Hepatocyte (in vitro differentiated cells): ENCODE measurements at regions not wholly inside any gene's neighbourhood (a gene's known extent, or its start where the extent isn't known, plus 50 kb on each side); places are given as distances from the start of the nearest gene placed in this dataset.

ENCODE experiments used
- DNase-seq: peaks from one replicate; pipeline ENCODE4 v3.0.0-alpha.2; 2016; ENCODE audit warnings: low spot score
- H2AFZ ChIP-seq: fragments of 200-600 bp; sonication (generic); 2 replicates; pipeline ENCODE4 v1.6.0; 2016; ENCODE audit warnings: antibody characterized with exemption, mild to moderate bottlenecking
- H3K27ac ChIP-seq: fragments of 200-600 bp; sonication (generic); 2 replicates; pipeline ENCODE4 v1.5.1; 2016; ENCODE audit warnings: mild to moderate bottlenecking
- H3K27me3 ChIP-seq: fragments of 200-600 bp; sonication (generic); 2 replicates; pipeline ENCODE4 v1.6.1; 2016
- H3K36me3 ChIP-seq: fragments of 200-600 bp; sonication (generic); replicated peaks from 2 replicates; pipeline ENCODE4 v1.5.1; 2016; ENCODE audit warnings: low read depth; ENCODE audit not compliant: insufficient read depth
- H3K4me1 ChIP-seq: fragments of 200-600 bp; sonication (generic); 2 replicates; pipeline ENCODE4 v1.5.1; 2016; ENCODE audit warnings: mild to moderate bottlenecking, moderate library complexity; ENCODE audit not compliant: insufficient read depth
- H3K4me2 ChIP-seq: fragments of 200-600 bp; sonication (generic); 2 replicates; pipeline ENCODE4 v1.6.0; 2016
- H3K4me3 ChIP-seq: fragments of 200-600 bp; sonication (generic); 2 replicates; pipeline ENCODE4 v1.5.1; 2016; ENCODE audit warnings: mild to moderate bottlenecking
- H3K79me2 ChIP-seq: fragments of 200-600 bp; sonication (generic); 2 replicates; pipeline ENCODE4 v1.6.0; 2017; ENCODE audit warnings: mild to moderate bottlenecking
- H3K9me2 ChIP-seq: fragments of 200-600 bp; sonication (generic); replicated peaks from 2 replicates; pipeline ENCODE4 v1.6.0; 2017; ENCODE audit warnings: mild to moderate bottlenecking; ENCODE audit not compliant: insufficient read depth
- H3K9me3 ChIP-seq: fragments of 200-600 bp; sonication (generic); 2 replicates; pipeline ENCODE4 v1.5.1; 2016; ENCODE audit warnings: low read depth, mild to moderate bottlenecking
- H4K20me1 ChIP-seq: fragments of 200-600 bp; sonication (generic); 2 replicates; pipeline ENCODE4 v1.6.0; 2016; ENCODE audit warnings: mild to moderate bottlenecking; ENCODE audit not compliant: insufficient read depth, poor library complexity, severe bottlenecking
- EZH2 ChIP-seq: fragments of 200-600 bp; sonication (generic); IDR thresholded peaks from 2 replicates; pipeline ENCODE4 v1.6.1; 2016; ENCODE audit warnings: antibody characterized with exemption, mild to moderate bottlenecking, borderline replicate concordance
- EZH2phosphoT487 ChIP-seq: fragments of 200-600 bp; sonication (generic); IDR thresholded peaks from one replicate; pipeline ENCODE4 v1.6.1; 2018; ENCODE audit warnings: antibody characterized with exemption, mild to moderate bottlenecking, low read depth, moderate library complexity; ENCODE audit not compliant: unreplicated experiment, severe bottlenecking
- WGBS: methylation state at CpG from one replicate; pipeline ENCODE4 v1.1.6; 2016; ENCODE audit warnings: low lambda C conversion rate; ENCODE audit errors: missing lambda C conversion rate; 5-methylcytosine and 5-hydroxymethylcytosine counted together
- TF ChIP-seq, protein P1 (sequence below): fragments of 200-600 bp; sonication (generic); IDR thresholded peaks from 2 replicates; pipeline ENCODE4 v1.5.1; 2016; ENCODE audit warnings: antibody characterized with exemption, mild to moderate bottlenecking; ENCODE audit not compliant: poor library complexity

DNA sequence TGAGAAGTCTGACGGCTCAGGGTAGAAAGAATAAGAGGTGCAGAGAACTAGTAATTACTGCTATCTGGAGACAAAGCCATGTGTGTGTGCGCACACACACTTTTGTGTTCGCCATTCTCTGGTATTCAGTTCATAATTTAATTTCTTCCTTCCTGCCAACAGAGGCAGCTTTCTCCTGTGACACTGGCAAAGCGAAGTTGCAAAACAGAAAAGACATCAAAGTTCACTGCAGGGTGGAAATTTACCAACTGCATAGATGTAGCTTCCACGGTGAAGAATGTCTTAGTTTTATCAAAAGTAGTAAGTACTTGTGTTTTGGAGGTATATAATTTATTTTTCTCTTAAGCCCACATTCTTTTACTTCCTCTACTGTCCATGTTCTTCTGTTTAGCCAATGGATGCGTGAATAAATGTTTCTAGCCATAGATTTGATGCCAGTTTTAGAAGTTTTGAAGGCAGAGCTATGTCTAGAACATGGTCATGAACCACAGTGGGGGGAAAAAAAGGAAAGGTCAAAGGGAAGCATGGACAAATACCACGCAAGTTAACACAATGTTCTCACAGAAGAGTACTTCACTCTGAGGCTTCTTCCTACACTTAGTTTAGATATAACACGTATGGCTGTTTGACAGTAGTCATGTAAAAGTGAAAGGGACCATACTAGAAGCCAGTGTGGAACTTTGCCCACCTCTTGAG, 536.5 kb upstream of the GRIA1 start:
- Histone ChIP-seq H3K4me3 (no peak overlapping the region), H3K27me3 (no peaks in the 10 kb centered on the region), H3K27ac (no peak overlapping the region), H3K4me1 (no peaks in the 10 kb centered on the region), H3K9me2 (no peaks in the 10 kb centered on the region), H3K9me3 (no peaks in the 10 kb centered on the region), H3K4me2 (no peak overlapping the region), H4K20me1 (no peaks in the 10 kb centered on the region), H2AFZ (no peak overlapping the region), H3K36me3 (no peaks in the 10 kb centered on the region), H3K79me2 (no peaks in the 10 kb centered on the region)
- WGBS: 86% methylated on average over 8 of the region's 8 CpGs
- TF ChIP-seq EZH2: no peak
- TF ChIP-seq, protein P1, sequence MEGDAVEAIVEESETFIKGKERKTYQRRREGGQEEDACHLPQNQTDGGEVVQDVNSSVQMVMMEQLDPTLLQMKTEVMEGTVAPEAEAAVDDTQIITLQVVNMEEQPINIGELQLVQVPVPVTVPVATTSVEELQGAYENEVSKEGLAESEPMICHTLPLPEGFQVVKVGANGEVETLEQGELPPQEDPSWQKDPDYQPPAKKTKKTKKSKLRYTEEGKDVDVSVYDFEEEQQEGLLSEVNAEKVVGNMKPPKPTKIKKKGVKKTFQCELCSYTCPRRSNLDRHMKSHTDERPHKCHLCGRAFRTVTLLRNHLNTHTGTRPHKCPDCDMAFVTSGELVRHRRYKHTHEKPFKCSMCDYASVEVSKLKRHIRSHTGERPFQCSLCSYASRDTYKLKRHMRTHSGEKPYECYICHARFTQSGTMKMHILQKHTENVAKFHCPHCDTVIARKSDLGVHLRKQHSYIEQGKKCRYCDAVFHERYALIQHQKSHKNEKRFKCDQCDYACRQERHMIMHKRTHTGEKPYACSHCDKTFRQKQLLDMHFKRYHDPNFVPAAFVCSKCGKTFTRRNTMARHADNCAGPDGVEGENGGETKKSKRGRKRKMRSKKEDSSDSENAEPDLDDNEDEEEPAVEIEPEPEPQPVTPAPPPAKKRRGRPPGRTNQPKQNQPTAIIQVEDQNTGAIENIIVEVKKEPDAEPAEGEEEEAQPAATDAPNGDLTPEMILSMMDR: no peak
- TF ChIP-seq EZH2phosphoT487: no peak
- DNase-seq: no peak

DNA sequence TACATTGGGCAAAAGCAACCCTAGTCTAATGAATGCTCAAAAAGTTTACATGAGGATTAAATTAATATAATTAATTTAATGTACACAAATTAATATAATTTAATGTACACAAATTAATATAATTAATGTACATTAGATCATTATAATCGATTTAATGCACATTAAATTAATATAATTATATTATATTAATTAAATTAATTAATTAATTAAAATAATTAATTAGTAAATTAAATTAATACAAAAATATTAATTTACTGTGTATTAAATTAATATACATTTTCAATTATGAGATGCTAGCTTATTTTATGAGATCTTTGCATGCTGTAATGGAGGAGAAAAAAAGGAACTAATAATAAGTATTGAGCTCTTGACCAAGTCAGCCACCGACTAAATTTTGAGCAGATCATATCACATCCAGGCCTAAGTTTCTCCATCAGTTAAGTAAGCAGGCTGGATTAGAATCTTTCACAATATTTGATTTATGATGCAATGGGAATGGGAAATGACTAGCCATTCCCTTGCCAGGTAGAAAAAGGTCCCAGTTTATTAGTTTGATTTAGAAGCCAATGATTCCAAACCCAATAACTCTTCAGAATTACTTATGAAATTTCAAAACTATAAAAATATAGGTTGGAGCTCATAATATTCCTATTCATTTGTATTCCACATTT, 533.4 kb upstream of the GRIA1 start:
- no peak overlapping the region for H2AFZ ChIP-seq
- H3K4me3 ChIP-seq: no peak overlapping the region
- DNase-seq: no peak
- 69% methylated on average over 2 of the region's 2 CpGs for WGBS
- H3K36me3 ChIP-seq: no peaks in the 10 kb centered on the region
- H3K79me2 ChIP-seq: no peaks in the 10 kb centered on the region
- H3K4me1 ChIP-seq: no peaks in the 10 kb centered on the region
- no peak overlapping the region for H3K4me2 ChIP-seq
- H3K9me3 ChIP-seq: no peaks in the 10 kb centered on the region
- no peaks in the 10 kb centered on the region for H4K20me1 ChIP-seq
- no peaks in the 10 kb centered on the region for H3K27me3 ChIP-seq
- no peak overlapping the region for H3K27ac ChIP-seq
- H3K9me2 ChIP-seq: no peaks in the 10 kb centered on the region
- TF ChIP-seq EZH2: no peak
- TF ChIP-seq, protein P1: no peak
- TF ChIP-seq EZH2phosphoT487: no peak

DNA sequence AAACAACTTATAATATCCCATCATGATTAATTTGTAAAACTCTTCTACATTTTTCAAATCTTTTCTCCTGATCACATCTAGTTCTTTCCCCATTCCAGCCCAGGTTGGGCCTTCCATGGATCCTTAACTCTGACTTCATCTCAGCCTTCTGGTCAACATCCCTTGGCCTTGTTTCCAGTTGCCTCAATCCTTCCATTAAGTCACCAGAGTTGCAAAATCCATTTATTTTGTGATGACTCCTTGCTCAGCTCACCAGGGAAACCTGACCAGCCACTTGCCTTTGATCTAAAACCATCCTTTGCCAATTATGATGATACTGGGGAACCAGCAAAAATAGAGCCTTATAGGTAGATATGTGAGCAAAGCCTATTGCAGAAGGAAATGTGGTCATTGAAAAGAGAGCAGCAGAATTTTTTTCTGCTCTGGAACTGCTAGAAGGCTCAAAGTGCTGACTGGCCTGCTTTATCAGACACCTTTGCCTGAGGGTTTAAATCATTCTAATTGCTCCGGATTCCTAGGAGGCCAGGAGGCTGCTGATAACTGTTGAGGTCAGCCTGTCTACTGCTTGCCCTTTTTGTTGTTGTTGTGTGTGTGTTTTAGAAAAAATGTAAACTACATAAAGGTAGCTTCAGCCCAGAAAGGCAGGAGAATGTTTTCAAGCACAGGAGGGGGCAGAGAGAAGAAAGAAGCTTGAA, 512.2 kb upstream of the GRIA1 start:
- no peak overlapping the region for H3K4me3 ChIP-seq
- no peak overlapping the region for H3K4me2 ChIP-seq
- TF ChIP-seq, protein P1: no peak
- no peak for TF ChIP-seq EZH2
- no peak for TF ChIP-seq EZH2phosphoT487
- H3K79me2 ChIP-seq: no peaks in the 10 kb centered on the region
- H3K27ac ChIP-seq: no peak overlapping the region
- no peak overlapping the region for H2AFZ ChIP-seq
- no peaks in the 10 kb centered on the region for H3K9me3 ChIP-seq
- no peak for DNase-seq
- H3K4me1 ChIP-seq: no peaks in the 10 kb centered on the region
- no peaks in the 10 kb centered on the region for H3K36me3 ChIP-seq
- no peaks in the 10 kb centered on the region for H3K9me2 ChIP-seq
- H3K27me3 ChIP-seq: no peaks in the 10 kb centered on the region
- 39% methylated on average over 1 of the region's 1 CpG for WGBS
- no peaks in the 10 kb centered on the region for H4K20me1 ChIP-seq
